BE2C (cell line): ENCODE measurements at regions not wholly inside any gene's neighbourhood (a gene's known extent, or its start where the extent isn't known, plus 50 kb on each side); places are given as distances from the start of the nearest gene placed in this dataset.

Source experiments
- DNase-seq: peaks from one replicate; pipeline ENCODE4 v3.0.0-alpha.2; 2020
- H3K27me3 ChIP-seq: fragments of 250-450 bp; sonication (Bioruptor Pico); 2 replicates; pipeline ENCODE4 v1.5.1; 2020; ENCODE audit warnings: mild to moderate bottlenecking
- H3K36me3 ChIP-seq: fragments of 250-450 bp; sonication (Bioruptor Pico); 2 replicates; pipeline ENCODE4 v1.5.1; 2020; ENCODE audit warnings: mild to moderate bottlenecking
- H3K4me1 ChIP-seq: fragments of 250-450 bp; sonication (Bioruptor Pico); 2 replicates; pipeline ENCODE4 v1.5.1; 2020
- H3K4me3 ChIP-seq: 2 replicates; pipeline ENCODE4 v1.5.1; 2011; ENCODE audit warnings: low read depth, low read length
- H3K9me3 ChIP-seq: fragments of 250-450 bp; sonication (Bioruptor Pico); 2 replicates; pipeline ENCODE4 v1.5.1; 2020
- CTCF ChIP-seq: IDR thresholded peaks from 2 replicates; pipeline ENCODE4 v1.5.1; 2012; ENCODE audit warnings: mild to moderate bottlenecking, low read depth, low read length

GRCh38 chr6:140592877-140593276 lies 1218.4 kb upstream of the CITED2 start:
- no peak for TF ChIP-seq CTCF
- Histone ChIP-seq H3K4me1 (no peaks in the 10 kb centered on the region), H3K27me3 (no peaks in the 10 kb centered on the region), H3K4me3 (no peak overlapping the region), H3K36me3 (no peaks in the 10 kb centered on the region), H3K9me3 (no peaks in the 10 kb centered on the region)
- no peak for DNase-seq

- Histone ChIP-seq H3K36me3 (no peaks in the 10 kb centered on the region), H3K4me3 (no peak overlapping the region), H3K4me1 (no peaks in the 10 kb centered on the region), H3K9me3 (no peaks in the 10 kb centered on the region), H3K27me3 (no peaks in the 10 kb centered on the region)
- DNase-seq, result no peak
- no peak for TF ChIP-seq CTCF
Observed at GRCh38 chr6:140590641-140591040, 1216.2 kb upstream of the CITED2 start.

GRCh38 chr6:140586426-140587061 lies 1212.1 kb upstream of the CITED2 start:
- Histone ChIP-seq H3K27me3 (no peaks in the 10 kb centered on the region), H3K4me3 (no peak overlapping the region), H3K4me1 (no peaks in the 10 kb centered on the region), H3K36me3 (no peaks in the 10 kb centered on the region), H3K9me3 (no peaks in the 10 kb centered on the region)
- DNase-seq, result no peak
- no peak for TF ChIP-seq CTCF

- DNase-seq, result no peak
Observed at GRCh38 chr6:140581601-140582000, 1207.2 kb upstream of the CITED2 start.

GRCh38 chr6:140579918-140580317 lies 1205.5 kb upstream of the CITED2 start:
- DNase-seq, result no peak
- Histone ChIP-seq H3K4me1 (no peaks in the 10 kb centered on the region), H3K27me3 (no peaks in the 10 kb centered on the region), H3K4me3 (no peak overlapping the region), H3K9me3 (no peaks in the 10 kb centered on the region), H3K36me3 (no peaks in the 10 kb centered on the region)
- no peak for TF ChIP-seq CTCF

More at GRCh38 chr6:140581601-140582000, 1207.2 kb upstream of the CITED2 start:
- Histone ChIP-seq H3K36me3 (no peaks in the 10 kb centered on the region), H3K27me3 (no peaks in the 10 kb centered on the region), H3K4me3 (no peak overlapping the region), H3K9me3 (no peaks in the 10 kb centered on the region), H3K4me1 (no peaks in the 10 kb centered on the region)
- TF ChIP-seq CTCF, result no peak

- Histone ChIP-seq H3K4me1 (no peaks in the 10 kb centered on the region), H3K27me3 (no peaks in the 10 kb centered on the region), H3K36me3 (no peaks in the 10 kb centered on the region), H3K4me3 (no peak overlapping the region), H3K9me3 (no peaks in the 10 kb centered on the region)
- no peak for DNase-seq
- no peak for TF ChIP-seq CTCF
Observed at GRCh38 chr6:140576004-140576555, 1201.6 kb upstream of the CITED2 start.
